Body of pancreas (tissue), 4 donors: ENCODE measurements at regions not wholly inside any gene's neighbourhood (a gene's known extent, or its start where the extent isn't known, plus 50 kb on each side); places are given as distances from the start of the nearest gene placed in this dataset.

ENCODE experiments used
- POLR2A ChIP-seq, 3 donors: fragments of 450-650 bp; IDR thresholded peaks; one replicate each; pipeline ENCODE4 v1.6.1; 2016; ENCODE audit warnings: antibody characterized with exemption in 3 of 3, mild to moderate bottlenecking in 2 of 3
- TF ChIP-seq, protein P1 (sequence below), 7 experiments: fragments of 450-650 bp in 4 of 7; fragments of 200-600 bp in 3 of 7; sonication (generic) in 3 of 7; IDR thresholded peaks; one replicate each; pipeline ENCODE4 v1.5.1; 2016 to 2019; ENCODE audit warnings: antibody characterized with exemption in 7 of 7

DNA sequence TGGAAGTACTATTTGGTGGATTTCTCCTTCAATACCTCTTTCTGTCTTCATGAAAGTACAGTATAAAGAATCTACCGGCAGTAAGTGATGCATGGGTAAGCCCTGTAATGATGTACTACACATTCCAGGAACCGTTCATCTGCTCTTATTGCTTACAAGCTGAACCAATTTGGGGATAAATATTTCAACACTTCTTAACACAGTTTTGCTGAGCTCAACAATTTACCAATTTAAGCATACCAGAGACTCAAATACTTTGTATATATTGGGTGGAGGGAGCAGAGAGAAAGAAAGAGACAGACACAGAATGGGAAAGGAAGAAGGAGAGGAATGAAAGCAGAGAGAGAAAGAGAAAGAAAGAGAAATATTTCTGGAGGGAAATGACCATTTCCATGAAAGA, 821.1 kb upstream of the FLRT2 start:
- TF ChIP-seq, protein P1, sequence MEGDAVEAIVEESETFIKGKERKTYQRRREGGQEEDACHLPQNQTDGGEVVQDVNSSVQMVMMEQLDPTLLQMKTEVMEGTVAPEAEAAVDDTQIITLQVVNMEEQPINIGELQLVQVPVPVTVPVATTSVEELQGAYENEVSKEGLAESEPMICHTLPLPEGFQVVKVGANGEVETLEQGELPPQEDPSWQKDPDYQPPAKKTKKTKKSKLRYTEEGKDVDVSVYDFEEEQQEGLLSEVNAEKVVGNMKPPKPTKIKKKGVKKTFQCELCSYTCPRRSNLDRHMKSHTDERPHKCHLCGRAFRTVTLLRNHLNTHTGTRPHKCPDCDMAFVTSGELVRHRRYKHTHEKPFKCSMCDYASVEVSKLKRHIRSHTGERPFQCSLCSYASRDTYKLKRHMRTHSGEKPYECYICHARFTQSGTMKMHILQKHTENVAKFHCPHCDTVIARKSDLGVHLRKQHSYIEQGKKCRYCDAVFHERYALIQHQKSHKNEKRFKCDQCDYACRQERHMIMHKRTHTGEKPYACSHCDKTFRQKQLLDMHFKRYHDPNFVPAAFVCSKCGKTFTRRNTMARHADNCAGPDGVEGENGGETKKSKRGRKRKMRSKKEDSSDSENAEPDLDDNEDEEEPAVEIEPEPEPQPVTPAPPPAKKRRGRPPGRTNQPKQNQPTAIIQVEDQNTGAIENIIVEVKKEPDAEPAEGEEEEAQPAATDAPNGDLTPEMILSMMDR (IDR thresholded peaks at IDR 0.05), result no peak
- no peak for TF ChIP-seq POLR2A (IDR thresholded peaks at IDR 0.05)
